ENCODE measurements at regions not wholly inside any gene's neighbourhood (a gene's known extent, or its start where the extent isn't known, plus 50 kb on each side); places are given as distances from the start of the nearest gene placed in this dataset.
"Not testable (repeated sequence)": the region's sequence is repeated elsewhere in the genome, so short reads cannot be mapped to it uniquely, and the experiment has no call there.

- DNase-seq (ENCODE audit: low read depth, low spot score): no peak
- TF ChIP-seq, protein P1, sequence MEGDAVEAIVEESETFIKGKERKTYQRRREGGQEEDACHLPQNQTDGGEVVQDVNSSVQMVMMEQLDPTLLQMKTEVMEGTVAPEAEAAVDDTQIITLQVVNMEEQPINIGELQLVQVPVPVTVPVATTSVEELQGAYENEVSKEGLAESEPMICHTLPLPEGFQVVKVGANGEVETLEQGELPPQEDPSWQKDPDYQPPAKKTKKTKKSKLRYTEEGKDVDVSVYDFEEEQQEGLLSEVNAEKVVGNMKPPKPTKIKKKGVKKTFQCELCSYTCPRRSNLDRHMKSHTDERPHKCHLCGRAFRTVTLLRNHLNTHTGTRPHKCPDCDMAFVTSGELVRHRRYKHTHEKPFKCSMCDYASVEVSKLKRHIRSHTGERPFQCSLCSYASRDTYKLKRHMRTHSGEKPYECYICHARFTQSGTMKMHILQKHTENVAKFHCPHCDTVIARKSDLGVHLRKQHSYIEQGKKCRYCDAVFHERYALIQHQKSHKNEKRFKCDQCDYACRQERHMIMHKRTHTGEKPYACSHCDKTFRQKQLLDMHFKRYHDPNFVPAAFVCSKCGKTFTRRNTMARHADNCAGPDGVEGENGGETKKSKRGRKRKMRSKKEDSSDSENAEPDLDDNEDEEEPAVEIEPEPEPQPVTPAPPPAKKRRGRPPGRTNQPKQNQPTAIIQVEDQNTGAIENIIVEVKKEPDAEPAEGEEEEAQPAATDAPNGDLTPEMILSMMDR (IDR thresholded peaks at IDR 0.05; ENCODE audit: low read depth, low read length): no peak
- in situ Hi-C loops (cut with HindIII; ENCODE audit: low sequenced_read_pairs): no loop called here
- no peak overlapping the region for H3K4me3 ChIP-seq (ENCODE audit: low read depth, low read length)
Observed at GRCh38 chr15:20368974-20369373, 172.6 kb downstream of the GOLGA6L6 start.

DNA sequence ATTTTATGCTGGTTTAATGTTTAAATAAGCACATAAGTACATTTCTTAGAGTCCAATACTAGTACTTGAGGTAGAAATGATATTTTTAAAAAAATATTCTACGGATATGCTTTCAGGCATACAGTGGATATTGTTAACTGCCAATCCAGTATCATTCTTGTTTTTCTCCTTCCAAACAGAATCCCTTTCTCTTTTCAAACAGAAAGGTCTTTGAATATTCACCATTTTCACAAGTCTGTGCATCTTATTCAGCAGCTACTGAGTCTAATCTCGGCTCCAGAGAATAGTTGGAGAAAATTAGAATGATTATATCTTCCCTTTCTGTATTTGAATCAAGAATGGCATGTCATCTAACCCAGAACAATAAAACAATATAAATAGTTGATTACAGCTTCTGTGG lies 174.5 kb downstream of the GOLGA6L6 start:
- DNase-seq (ENCODE audit: low read depth, low spot score): no peak
- in situ Hi-C loops (cut with HindIII; ENCODE audit: low sequenced_read_pairs): no loop called here
- TF ChIP-seq, protein P1 (IDR thresholded peaks at IDR 0.05; ENCODE audit: low read depth, low read length): no peak
- H3K4me3 ChIP-seq (ENCODE audit: low read depth, low read length): no peak overlapping the region

DNA sequence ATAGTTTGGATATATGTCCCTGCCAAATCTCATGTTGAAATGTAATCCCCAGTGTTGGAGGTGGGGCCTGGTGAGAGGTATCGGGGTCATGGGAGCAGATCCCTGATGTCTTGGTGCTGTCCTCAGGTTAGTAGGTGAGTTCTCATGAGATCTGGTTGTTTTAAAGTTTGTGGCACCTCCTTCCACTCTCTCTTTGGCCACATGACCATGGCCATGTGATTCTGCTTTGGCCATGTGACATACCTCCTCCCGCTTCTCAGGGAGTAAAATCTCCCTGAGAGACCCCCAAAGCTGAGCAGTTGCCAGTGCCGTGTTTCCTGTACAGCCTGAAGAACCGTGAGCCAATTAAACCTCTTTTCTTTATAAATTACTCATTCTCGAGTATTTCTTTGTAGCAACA lies 178.0 kb downstream of the GOLGA6L6 start:
- H3K4me3 ChIP-seq (ENCODE audit: low read depth, low read length); DNase-seq (ENCODE audit: low read depth, low spot score); in situ Hi-C loops (cut with HindIII; ENCODE audit: low sequenced_read_pairs): not testable (repeated sequence)

GRCh38 chr15:20361091-20361490 lies 180.5 kb downstream of the GOLGA6L6 start:
- TF ChIP-seq, protein P1 (IDR thresholded peaks at IDR 0.05; ENCODE audit: low read depth, low read length): no peak
- no peak overlapping the region for H3K4me3 ChIP-seq (ENCODE audit: low read depth, low read length)
- in situ Hi-C loops (cut with HindIII; ENCODE audit: low sequenced_read_pairs): no loop called here
- no peak for DNase-seq (ENCODE audit: low read depth, low spot score)

GRCh38 chr15:20358779-20359414 lies 182.7 kb downstream of the GOLGA6L6 start:
- H3K4me3 ChIP-seq (ENCODE audit: low read depth, low read length): no peak overlapping the region
- in situ Hi-C loops (cut with HindIII; ENCODE audit: low sequenced_read_pairs): no loop called here
- no peak for DNase-seq (ENCODE audit: low read depth, low spot score)
- TF ChIP-seq, protein P1 (IDR thresholded peaks at IDR 0.05; ENCODE audit: low read depth, low read length): no peak

DNA sequence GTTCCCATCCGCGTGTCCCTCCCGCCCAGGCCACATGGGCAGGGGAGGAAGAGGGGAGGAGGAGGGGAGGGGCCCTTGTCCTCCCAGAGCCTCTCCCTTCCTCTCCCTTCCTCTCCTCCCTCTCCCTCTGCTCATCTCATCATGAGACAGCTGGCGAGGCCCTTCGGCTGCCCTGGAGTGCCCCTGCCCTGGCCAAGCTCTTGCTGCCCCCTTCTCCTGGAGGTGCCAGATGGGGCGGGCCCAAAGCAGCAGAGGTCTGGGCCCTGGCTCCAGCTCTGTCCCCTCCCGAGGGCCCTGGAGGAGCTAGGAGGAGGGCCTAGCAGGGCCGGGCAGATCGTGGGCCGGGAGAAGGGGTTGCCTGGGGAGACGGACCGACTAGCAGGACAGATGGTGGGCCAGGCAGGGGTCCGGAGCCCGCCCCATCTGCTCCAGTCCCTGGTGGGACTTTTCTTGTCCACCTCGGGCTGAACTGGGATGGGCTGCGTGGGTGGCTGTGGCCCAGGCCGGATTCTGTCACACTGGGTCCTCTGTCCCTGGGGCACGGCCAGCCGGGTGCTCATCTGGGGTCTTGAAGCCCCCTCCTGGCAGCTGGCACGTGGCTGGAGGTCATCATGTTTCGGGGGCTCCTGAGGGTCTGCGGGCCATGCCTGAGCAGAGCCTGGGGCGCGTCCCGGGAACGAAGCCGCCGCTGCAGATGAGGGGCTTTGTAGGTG lies 183.4 kb downstream of the GOLGA6L6 start:
- in situ Hi-C loops (cut with HindIII; ENCODE audit: low sequenced_read_pairs): no loop called here
- DNase-seq (ENCODE audit: low read depth, low spot score): no peak
- TF ChIP-seq, protein P1 (IDR thresholded peaks at IDR 0.05; ENCODE audit: low read depth, low read length): no peak
- no peak overlapping the region for H3K4me3 ChIP-seq (ENCODE audit: low read depth, low read length)

DNA sequence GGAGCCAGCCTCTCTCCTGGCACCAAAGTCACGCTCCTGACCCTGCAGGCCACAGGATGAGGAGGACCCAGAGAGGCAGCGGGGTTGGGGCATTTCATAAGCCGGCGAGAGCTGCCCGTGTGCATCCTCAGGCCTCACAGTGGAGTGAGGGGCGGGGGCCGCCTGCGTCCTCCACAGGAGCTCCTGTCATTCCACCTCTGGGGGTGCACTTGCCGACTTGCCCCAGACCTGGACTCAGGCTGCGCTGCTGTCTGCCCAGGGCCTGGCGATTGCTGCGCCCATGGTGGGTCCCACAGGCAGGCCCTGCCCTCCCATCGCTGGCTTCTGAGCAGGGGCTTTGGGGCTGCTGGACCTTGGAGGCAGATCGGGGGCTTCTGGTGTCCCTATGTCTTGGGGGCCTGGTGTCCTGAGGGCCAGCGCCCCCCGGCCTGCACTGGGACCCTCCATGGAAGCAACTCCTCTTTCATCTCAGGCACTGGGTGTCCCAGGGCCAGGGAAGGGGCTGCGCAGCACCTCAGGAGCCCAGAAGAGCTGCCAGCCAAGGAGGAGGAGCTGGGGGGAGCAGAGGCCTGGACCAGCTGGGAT lies 184.0 kb downstream of the GOLGA6L6 start:
- TF ChIP-seq, protein P1 (IDR thresholded peaks at IDR 0.05; ENCODE audit: low read depth, low read length): no peak
- no peak for DNase-seq (ENCODE audit: low read depth, low spot score)
- no peak overlapping the region for H3K4me3 ChIP-seq (ENCODE audit: low read depth, low read length)
- in situ Hi-C loops (cut with HindIII; ENCODE audit: low sequenced_read_pairs): no loop called here
